Activated CD4-positive, alpha-beta T cell treated with anti-CD3 and anti-CD28 coated beads for 48 hours (primary cell): ENCODE measurements at regions not wholly inside any gene's neighbourhood (a gene's known extent, or its start where the extent isn't known, plus 50 kb on each side); places are given as distances from the start of the nearest gene placed in this dataset.
"Not testable (repeated sequence)": the region's sequence is repeated elsewhere in the genome, so short reads cannot be mapped to it uniquely, and the experiment has no call there.

ENCODE experiments used
- DNase-seq: peaks from one replicate; pipeline ENCODE4 v3.0.0-alpha.2; 2020

- DNase-seq, result no peak
Measured at GRCh38 chr20:6715401-6715941, 52.0 kb upstream of the BMP2 start.

DNA sequence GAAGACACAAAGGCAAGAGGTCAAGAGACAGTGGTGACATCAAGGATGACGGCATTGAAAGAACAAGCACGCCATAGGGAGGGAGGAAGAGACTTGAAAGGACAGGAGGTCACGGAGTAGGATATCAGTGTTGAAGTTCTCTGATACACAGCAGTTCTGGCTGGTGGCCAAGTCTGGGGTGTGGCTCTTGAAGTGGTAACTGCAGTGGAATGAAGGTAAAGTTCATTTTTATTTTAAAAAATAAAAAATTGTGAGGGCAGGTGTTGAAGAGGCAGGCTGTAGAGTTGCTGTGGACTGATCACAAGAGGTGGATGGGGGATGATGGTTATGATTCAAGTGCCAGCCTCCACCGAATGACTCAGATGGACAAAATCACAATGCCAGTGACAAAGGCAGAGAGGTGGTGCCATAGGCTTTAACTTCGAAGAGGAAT is 53.2 kb upstream of the BMP2 start:
- DNase-seq, result no peak

DNA sequence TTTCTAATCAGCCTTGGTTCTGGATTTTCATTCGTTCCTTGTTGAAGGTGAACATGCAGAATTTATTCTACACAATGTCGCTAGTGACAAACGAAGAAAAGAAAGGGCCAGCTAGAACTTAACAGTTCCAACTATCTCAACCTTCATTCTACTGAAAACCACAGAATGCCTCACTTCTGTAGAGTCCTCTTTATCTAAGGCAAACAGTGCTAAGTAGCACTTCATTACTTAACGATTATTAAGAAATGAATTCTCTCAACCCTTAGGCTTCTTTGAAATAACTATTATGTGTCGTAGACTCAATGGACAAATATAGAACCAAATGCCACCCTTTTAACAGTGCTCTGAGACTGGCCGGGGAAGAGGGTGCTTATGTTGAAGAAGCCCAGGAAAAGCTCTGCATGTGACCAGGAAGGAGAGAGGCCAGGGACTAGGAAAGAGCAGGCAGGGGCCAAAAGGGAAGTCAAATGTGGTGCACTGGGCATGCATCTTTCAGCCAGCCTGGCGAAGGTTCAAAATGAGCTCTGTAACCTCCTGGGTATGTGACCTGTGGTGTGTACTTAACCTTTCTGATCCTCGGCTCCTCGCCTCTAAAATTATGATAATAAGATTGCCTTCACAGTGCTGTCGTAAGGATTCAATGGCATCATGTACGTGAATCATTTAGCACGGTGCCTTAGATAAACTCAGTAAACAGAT is 55.4 kb upstream of the BMP2 start:
- no peak for DNase-seq

GRCh38 chr20:6709910-6710595 is 57.4 kb upstream of the BMP2 start:
- DNase-seq, result no peak

DNA sequence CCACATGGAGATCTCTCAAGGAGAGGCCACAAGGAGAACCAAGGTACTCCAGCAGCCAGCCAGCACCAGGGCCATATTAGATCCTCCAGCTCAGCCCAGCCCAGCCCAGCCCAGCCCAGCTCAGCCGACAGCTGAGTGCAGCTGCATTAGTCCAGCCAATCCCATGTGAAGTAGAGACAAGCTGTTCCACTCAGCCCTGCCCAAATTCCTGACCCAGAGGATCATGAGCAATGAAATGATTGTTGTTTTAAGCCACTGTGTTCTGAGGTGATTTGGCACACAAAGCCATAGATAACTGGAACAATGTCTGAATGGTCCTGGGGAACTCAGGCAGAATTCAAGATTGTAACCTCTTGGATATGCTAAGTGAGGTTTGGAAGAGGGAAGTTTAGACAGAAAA is 59.5 kb upstream of the BMP2 start:
- no peak for DNase-seq

- no peak for DNase-seq
Measured at GRCh38 chr20:6707321-6707831, 60.1 kb upstream of the BMP2 start.

DNA sequence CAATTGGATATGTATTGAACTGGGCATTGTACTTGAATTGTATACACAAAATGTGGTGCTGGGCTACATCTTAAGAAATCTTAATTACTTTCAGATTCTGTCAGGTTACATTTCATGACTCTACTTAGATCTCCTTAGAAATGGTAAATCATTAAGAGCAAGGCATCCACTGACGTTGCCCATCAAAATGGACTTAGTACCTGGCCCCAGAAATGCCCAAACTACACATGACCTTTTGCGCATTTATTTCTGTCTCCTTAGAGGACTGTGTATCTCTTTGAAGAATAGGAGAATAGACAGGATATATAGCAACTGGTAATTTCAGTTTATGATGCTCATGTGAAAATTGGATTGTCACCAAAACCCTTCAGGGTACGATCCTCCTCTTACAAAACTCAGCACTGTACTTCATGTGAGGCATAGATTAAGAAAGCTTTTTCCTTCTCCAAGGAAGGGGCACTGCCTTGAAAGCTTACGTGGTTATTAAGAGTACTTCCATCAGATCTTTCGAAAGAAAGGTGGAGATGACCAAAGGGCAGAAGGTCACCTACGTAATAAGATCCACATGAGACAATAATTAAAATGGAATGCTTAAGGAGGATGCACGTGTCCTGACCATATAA is 61.4 kb upstream of the BMP2 start:
- no peak for DNase-seq

DNA sequence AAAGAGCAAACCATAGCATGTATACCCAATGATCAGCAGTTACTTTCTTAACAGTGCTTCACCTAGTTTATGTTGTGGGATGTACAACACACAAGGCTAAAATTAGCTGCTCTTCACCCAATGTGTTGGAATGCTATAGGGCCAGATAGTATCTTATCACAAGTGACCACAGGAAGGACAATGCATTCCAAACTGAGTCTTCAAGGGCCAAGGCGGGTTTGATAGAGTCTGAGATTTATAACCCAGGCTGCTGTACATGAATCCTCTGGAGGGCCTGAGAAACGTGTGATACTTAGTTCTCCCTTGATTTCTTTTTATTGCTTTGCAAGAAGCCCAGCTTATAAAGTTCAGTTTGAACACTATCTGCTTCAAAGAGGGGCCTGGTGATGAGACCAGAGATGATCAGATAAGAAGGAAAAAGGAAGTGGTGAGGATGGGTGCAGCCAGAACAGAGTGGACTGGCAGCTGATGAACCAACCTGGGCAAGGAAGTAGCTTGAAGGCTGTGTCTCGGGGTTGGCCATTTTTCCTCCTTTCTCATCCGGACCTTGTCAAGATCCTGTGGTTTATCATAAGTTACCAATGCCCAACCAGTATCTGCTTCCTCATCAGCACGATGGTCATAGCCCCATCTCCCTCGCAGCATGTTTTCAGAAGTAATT is 62.2 kb upstream of the BMP2 start:
- no peak for DNase-seq

- no peak for DNase-seq
Measured at GRCh38 chr20:6704132-6704861, 63.2 kb upstream of the BMP2 start.

- DNase-seq, result no peak
Measured at GRCh38 chr20:6703656-6704055, 63.8 kb upstream of the BMP2 start.

- no peak for DNase-seq
Measured at GRCh38 chr20:6703047-6703446, 64.4 kb upstream of the BMP2 start.

- no peak for DNase-seq
Measured at GRCh38 chr20:6702144-6702543, 65.3 kb upstream of the BMP2 start.

- no peak for DNase-seq
Measured at GRCh38 chr20:6700563-6701329, 66.7 kb upstream of the BMP2 start.

GRCh38 chr20:6699921-6700562 is 67.4 kb upstream of the BMP2 start:
- no peak for DNase-seq

- no peak for DNase-seq
Measured at GRCh38 chr20:6698723-6699122, 68.8 kb upstream of the BMP2 start.

DNA sequence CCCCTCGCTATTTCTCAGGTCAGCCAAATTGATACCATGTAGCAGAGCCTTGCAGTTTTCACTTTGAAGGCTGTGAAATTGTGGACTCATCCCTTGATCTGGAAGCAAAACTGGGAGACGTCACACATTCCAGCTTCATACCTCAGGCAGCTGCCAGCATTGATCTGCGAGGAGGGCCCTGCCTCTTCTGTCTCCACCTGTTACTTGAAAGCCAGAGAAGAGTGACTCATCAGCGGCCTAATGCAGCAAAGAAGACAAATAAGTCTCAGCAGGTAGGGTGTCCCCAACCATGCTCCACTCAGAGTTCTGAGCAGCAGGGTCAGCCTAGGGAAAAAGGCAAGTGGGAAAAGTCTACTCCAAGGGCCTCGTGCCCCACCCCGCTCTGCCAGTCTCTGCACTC is 69.4 kb upstream of the BMP2 start:
- DNase-seq, result no peak

DNA sequence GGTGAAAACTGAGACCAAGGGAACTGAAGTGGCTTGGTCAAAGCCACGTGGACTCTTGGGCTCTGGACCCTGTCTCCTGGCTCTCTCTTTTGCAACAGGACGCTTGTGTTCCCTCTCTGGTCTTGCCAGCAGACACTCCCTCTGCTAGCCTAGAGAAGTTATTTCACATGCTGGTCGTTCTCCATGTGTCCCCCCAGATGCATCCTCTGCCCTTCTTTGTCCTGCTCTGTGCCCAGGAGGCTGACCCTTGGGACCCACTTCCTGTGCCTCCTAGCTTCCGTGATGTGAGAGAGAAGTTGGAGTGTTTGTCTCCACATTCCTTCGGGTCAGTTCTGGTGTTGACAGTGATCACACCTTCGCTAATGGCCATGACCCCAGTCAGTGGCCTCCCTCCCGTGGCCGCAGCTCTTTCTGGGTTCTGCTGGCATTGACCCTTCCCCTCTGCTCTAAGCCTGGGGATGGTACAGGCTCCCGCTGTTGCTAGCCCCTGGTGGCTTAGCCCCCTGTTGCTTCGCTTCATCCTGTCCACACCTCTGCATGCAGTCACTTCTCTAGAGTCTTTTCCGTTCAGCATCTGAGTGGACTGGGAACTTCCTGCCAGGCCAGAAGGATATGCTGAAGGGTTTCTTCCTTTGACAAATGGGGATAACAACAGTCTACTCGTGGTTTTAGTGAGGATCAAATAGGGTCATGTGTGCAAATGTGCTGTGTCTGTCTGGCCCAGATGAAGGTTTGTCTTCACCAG is 70.1 kb upstream of the BMP2 start:
- DNase-seq, result no peak

- DNase-seq, result no peak
Measured at GRCh38 chr20:6696001-6696400, 71.5 kb upstream of the BMP2 start.

DNA sequence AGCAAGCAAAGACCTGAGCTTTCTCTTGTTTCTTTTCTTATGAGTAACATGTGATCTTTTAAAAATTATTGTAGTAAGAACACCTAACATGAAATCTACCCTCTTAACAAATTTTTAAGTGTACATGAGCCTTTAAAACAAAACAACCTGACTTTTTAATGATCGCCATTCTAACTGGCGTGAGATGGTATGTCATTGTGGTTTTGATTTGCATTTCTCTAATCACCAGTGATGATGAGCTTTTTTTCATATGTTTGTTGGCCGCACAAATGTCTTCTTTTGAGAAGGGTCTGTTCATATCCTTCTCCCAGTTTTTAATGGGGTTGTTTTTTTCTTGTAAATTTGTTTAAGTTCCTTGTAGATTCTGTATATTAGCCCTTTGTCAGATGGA is 73.7 kb upstream of the BMP2 start:
- DNase-seq, result not testable (repeated sequence)

- DNase-seq, result no peak
Measured at GRCh38 chr20:6693178-6693807, 74.2 kb upstream of the BMP2 start.
